DMS53 treated with DMSO at 0.1 percent for 48 hours (cell line): ENCODE measurements at regions not wholly inside any gene's neighbourhood (a gene's known extent, or its start where the extent isn't known, plus 50 kb on each side); places are given as distances from the start of the nearest gene placed in this dataset.

Experiments used
- DNase-seq: peaks from one replicate; lab custom pipeline; 2025; ENCODE audit not compliant: unreplicated experiment; lab: John Stamatoyannopoulos, UW

- no peak for DNase-seq
Observed at GRCh38 chr5:84605241-84605640, 220.6 kb upstream of the EDIL3 start.

GRCh38 chr5:84603568-84604185 lies 219.0 kb upstream of the EDIL3 start:
- DNase-seq: no peak

GRCh38 chr5:84602371-84602771 lies 217.7 kb upstream of the EDIL3 start:
- DNase-seq: no peak

GRCh38 chr5:84599964-84600363 lies 215.3 kb upstream of the EDIL3 start:
- no peak for DNase-seq

- no peak for DNase-seq
Observed at GRCh38 chr5:84597904-84598303, 213.2 kb upstream of the EDIL3 start.

- no peak for DNase-seq
Observed at GRCh38 chr5:84590629-84591028, 205.9 kb upstream of the EDIL3 start.

- no peak for DNase-seq
Observed at GRCh38 chr5:84589926-84590325, 205.2 kb upstream of the EDIL3 start.

GRCh38 chr5:84585218-84585617 lies 200.5 kb upstream of the EDIL3 start:
- no peak for DNase-seq

GRCh38 chr5:84578226-84578625 lies 193.5 kb upstream of the EDIL3 start:
- DNase-seq: no peak

- DNase-seq: no peak
Observed at GRCh38 chr5:84573017-84573712, 188.5 kb upstream of the EDIL3 start.

GRCh38 chr5:84569307-84569706 lies 184.6 kb upstream of the EDIL3 start:
- no peak for DNase-seq

- DNase-seq: no peak
Observed at GRCh38 chr5:84568171-84568570, 183.5 kb upstream of the EDIL3 start.

- no peak for DNase-seq
Observed at GRCh38 chr5:84565866-84566265, 181.2 kb upstream of the EDIL3 start.

GRCh38 chr5:84564321-84565075 lies 179.8 kb upstream of the EDIL3 start:
- no peak for DNase-seq

- no peak for DNase-seq
Observed at GRCh38 chr5:84550222-84550621, 165.5 kb upstream of the EDIL3 start.

- no peak for DNase-seq
Observed at GRCh38 chr5:84549054-84549453, 164.4 kb upstream of the EDIL3 start.

GRCh38 chr5:84546686-84547085 lies 162.0 kb upstream of the EDIL3 start:
- DNase-seq: no peak

- DNase-seq: no peak
Observed at GRCh38 chr5:84536797-84537196, 152.1 kb upstream of the EDIL3 start.

GRCh38 chr5:84535281-84535680 lies 150.6 kb upstream of the EDIL3 start:
- no peak for DNase-seq

GRCh38 chr5:84524491-84524890 lies 139.8 kb upstream of the EDIL3 start:
- no peak for DNase-seq

- DNase-seq: no peak
Observed at GRCh38 chr5:84518862-84519261, 134.2 kb upstream of the EDIL3 start.

- DNase-seq: no peak
Observed at GRCh38 chr5:84518370-84518769, 133.7 kb upstream of the EDIL3 start.
